ENCODE measurements at regions not wholly inside any gene's neighbourhood (a gene's known extent, or its start where the extent isn't known, plus 50 kb on each side); places are given as distances from the start of the nearest gene placed in this dataset.

GRCh38 chr5:167512111-167512510 lies 779.3 kb upstream of the WWC1 start (continued):
- TF ChIP-seq HMGXB4 (CRISPR knock-in tag; IDR thresholded peaks at IDR 0.05): no peak
- TF ChIP-seq SP1 (CRISPR knock-in tag; conservative IDR thresholded peaks at IDR 0.05): no peak

- TF ChIP-seq RELA (CRISPR knock-in tag; IDR thresholded peaks at IDR 0.05; ENCODE audit: borderline replicate concordance): no peak
- TF ChIP-seq GTF2I (CRISPR knock-in tag; conservative IDR thresholded peaks at IDR 0.05): no peak
- TF ChIP-seq NFYB (CRISPR knock-in tag; conservative IDR thresholded peaks at IDR 0.05; ENCODE audit: low read depth): no peak
- no peak for TF ChIP-seq IRF1 (CRISPR knock-in tag; IDR thresholded peaks at IDR 0.05)
- TF ChIP-seq AR (CRISPR knock-in tag; IDR thresholded peaks at IDR 0.05): no peak
- no peak for TF ChIP-seq ZNF232 (CRISPR knock-in tag; IDR thresholded peaks at IDR 0.05)
- no peak for TF ChIP-seq ZNF263 (CRISPR knock-in tag; IDR thresholded peaks at IDR 0.05; ENCODE audit: low read depth)
- no peak for TF ChIP-seq USF2 (CRISPR knock-in tag; IDR thresholded peaks at IDR 0.05)
- no peak for TF ChIP-seq FOXP4 (CRISPR knock-in tag; IDR thresholded peaks at IDR 0.05)
- TF ChIP-seq OVOL2 (CRISPR knock-in tag; IDR thresholded peaks at IDR 0.05; ENCODE audit: borderline replicate concordance): no peak
- TF ChIP-seq TEAD1 (CRISPR knock-in tag; IDR thresholded peaks at IDR 0.05): no peak
- no peak for TF ChIP-seq ESRRA (CRISPR knock-in tag; IDR thresholded peaks at IDR 0.05; ENCODE audit: borderline replicate concordance)
- TF ChIP-seq E2F1 (CRISPR knock-in tag; IDR thresholded peaks at IDR 0.05): no peak
- no peak for TF ChIP-seq ZNF512 (CRISPR knock-in tag; IDR thresholded peaks at IDR 0.05; ENCODE audit: borderline replicate concordance)
- no peak for TF ChIP-seq E2F5 (CRISPR knock-in tag; IDR thresholded peaks at IDR 0.05)
- no peak for TF ChIP-seq FOXJ3 (CRISPR knock-in tag; IDR thresholded peaks at IDR 0.05; ENCODE audit: borderline replicate concordance)
- TF ChIP-seq SP1 (CRISPR knock-in tag; conservative IDR thresholded peaks at IDR 0.05): no peak
- TF ChIP-seq ZNF121 (CRISPR knock-in tag; IDR thresholded peaks at IDR 0.05): no peak
- TF ChIP-seq NR1H2 (CRISPR knock-in tag; IDR thresholded peaks at IDR 0.05): no peak
- TF ChIP-seq ZNF138 (CRISPR knock-in tag; conservative IDR thresholded peaks at IDR 0.05): no peak
- no peak for ATAC-seq
- CTCF ChIA-PET: no interaction called here
- Mint-ChIP-seq H3K27ac (no peak overlapping the region; the same call in 1 of the 2 replicates), H3K4me3 (no peak overlapping the region), H3K36me3 (no peaks in the 10 kb centered on the region), H3K9me3 (no peaks in the 10 kb centered on the region; the same call in 1 of the 2 replicates), H3K4me1 (peaks cover 56% of the 10 kb centered on the region), H3K27me3 (ENCODE audit: low read depth) (no peaks in the 10 kb centered on the region)
- POLR2A ChIA-PET: no interaction called here
- DNase-seq (ENCODE audit: low spot score): no peak
Measured at GRCh38 chr5:167513381-167513780, 778.1 kb upstream of the WWC1 start.
